Mesothelial cell of epicardium (in vitro differentiated cells): ENCODE measurements at regions not wholly inside any gene's neighbourhood (a gene's known extent, or its start where the extent isn't known, plus 50 kb on each side); places are given as distances from the start of the nearest gene placed in this dataset.

ENCODE experiments used
- DNase-seq, 2 experiments: peaks; one replicate each; pipeline ENCODE4 v3.0.0; 2021; ENCODE audit warnings: low spot score in 2 of 2; ENCODE audit not compliant: unreplicated experiment in 2 of 2
- H3K27ac Mint-ChIP-seq: 2 replicates; pipeline ENCODE4 v1.8.0; 2021; ENCODE audit warnings: mixed read lengths
- H3K27me3 Mint-ChIP-seq: 2 replicates; pipeline ENCODE4 v1.8.0; 2021; ENCODE audit warnings: low read depth, mixed read lengths
- H3K36me3 Mint-ChIP-seq: 2 replicates; pipeline ENCODE4 v1.8.0; 2021; ENCODE audit warnings: mixed read lengths
- H3K4me1 Mint-ChIP-seq: 2 replicates; pipeline ENCODE4 v1.8.0; 2021; ENCODE audit warnings: mixed read lengths
- H3K4me3 Mint-ChIP-seq: 2 replicates; pipeline ENCODE4 v1.8.0; 2021; ENCODE audit warnings: mild to moderate bottlenecking, moderate library complexity, mixed read lengths
- H3K9me3 Mint-ChIP-seq: 2 replicates; pipeline ENCODE4 v1.8.0; 2021; ENCODE audit warnings: mixed read lengths
- TF ChIP-seq, protein P1 (sequence below): fragments of 200-600 bp; sonication (generic); IDR thresholded peaks from one replicate; pipeline ENCODE4 v1.5.0; 2021; ENCODE audit warnings: antibody characterized with exemption; ENCODE audit not compliant: unreplicated experiment

DNA sequence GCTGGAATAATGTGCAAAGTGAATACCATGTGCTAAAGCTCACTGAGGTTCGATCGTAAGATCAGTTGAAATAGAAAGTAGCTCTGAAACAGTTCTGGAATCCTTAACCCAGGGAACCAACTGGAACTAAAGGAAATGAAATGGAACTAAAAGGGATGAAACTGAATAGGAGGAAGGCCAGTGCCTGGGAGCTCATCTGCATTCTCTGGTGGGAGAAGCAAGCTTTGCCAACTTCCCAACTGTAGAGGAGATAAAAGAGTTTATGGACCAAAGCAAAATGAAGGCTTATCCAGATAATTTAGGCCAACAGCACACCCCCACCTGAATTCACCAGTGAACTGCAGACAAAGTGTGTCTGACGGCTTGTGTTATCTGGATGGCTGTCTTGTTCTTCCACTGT, 188.6 kb upstream of the HABP2 start:
- H3K9me3 Mint-ChIP-seq, result peaks cover 14% of the 10 kb centered on the region
- no peaks in the 10 kb centered on the region for H3K27me3 Mint-ChIP-seq
- H3K27ac Mint-ChIP-seq, result no peak overlapping the region
- H3K36me3 Mint-ChIP-seq, result no peaks in the 10 kb centered on the region
- no peak for DNase-seq
- H3K4me1 Mint-ChIP-seq, result peaks cover 13% of the 10 kb centered on the region
- no peak overlapping the region for H3K4me3 Mint-ChIP-seq
- TF ChIP-seq, protein P1, sequence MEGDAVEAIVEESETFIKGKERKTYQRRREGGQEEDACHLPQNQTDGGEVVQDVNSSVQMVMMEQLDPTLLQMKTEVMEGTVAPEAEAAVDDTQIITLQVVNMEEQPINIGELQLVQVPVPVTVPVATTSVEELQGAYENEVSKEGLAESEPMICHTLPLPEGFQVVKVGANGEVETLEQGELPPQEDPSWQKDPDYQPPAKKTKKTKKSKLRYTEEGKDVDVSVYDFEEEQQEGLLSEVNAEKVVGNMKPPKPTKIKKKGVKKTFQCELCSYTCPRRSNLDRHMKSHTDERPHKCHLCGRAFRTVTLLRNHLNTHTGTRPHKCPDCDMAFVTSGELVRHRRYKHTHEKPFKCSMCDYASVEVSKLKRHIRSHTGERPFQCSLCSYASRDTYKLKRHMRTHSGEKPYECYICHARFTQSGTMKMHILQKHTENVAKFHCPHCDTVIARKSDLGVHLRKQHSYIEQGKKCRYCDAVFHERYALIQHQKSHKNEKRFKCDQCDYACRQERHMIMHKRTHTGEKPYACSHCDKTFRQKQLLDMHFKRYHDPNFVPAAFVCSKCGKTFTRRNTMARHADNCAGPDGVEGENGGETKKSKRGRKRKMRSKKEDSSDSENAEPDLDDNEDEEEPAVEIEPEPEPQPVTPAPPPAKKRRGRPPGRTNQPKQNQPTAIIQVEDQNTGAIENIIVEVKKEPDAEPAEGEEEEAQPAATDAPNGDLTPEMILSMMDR, result no peak

DNA sequence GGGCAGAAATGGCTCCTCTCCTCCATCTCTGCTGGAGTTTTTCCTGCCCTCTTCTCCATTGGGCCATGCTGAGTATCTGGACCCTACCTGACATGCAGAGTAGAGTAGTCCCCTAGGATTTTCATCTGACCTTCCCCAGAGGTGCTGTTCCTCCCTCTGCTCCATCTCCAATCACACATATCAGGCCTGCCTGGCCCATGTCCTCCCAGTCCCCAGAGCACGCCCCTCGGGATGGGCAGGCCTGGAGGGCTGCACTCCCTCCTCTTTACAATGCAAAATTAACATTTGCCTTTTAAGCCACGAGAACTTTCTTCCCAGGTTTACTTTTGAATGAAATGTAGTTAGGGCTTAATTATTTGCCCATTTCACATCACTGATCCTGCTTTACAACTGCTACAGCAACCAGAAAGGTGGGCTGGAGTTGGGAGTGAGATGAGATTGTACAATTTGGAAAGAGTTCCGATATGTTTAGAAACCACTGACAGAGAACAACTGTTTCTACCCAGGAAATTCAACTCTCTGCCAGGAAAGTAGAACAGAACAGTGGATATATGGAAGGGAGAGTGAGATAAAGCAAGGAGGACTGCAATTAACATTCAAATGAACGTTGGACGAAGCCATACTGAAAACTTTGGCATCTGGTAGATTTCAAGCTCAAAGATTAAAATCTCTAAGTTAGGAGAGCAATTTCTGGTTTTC, 184.0 kb upstream of the HABP2 start:
- no peak for DNase-seq
- Mint-ChIP-seq H3K27ac (no peak overlapping the region), H3K9me3 (peaks cover 14% of the 10 kb centered on the region), H3K36me3 (no peaks in the 10 kb centered on the region), H3K27me3 (no peaks in the 10 kb centered on the region), H3K4me3 (no peak overlapping the region), H3K4me1 (peaks cover 6% of the 10 kb centered on the region)
- TF ChIP-seq, protein P1, result no peak

DNA sequence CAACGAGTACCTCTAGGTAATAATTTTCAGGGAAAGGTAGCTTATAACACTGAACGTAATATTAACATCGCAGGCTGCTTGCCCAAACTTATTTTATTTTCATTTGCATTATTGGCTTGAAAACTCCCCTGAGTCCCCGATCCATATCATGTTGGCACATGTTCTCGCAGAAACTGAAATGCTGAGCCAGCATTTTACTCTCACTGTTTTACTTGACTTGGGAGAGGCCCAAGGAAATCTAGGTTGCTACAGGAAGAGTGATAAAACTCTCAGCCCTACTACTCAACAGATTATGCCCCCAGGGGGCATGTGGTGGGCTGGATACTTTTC, 183.5 kb upstream of the HABP2 start:
- Mint-ChIP-seq H3K9me3 (peaks cover 14% of the 10 kb centered on the region), H3K4me3 (no peak overlapping the region), H3K27me3 (no peaks in the 10 kb centered on the region), H3K36me3 (no peaks in the 10 kb centered on the region), H3K27ac (no peak overlapping the region), H3K4me1 (peaks cover 6% of the 10 kb centered on the region)
- TF ChIP-seq, protein P1, result no peak
- DNase-seq, result no peak

DNA sequence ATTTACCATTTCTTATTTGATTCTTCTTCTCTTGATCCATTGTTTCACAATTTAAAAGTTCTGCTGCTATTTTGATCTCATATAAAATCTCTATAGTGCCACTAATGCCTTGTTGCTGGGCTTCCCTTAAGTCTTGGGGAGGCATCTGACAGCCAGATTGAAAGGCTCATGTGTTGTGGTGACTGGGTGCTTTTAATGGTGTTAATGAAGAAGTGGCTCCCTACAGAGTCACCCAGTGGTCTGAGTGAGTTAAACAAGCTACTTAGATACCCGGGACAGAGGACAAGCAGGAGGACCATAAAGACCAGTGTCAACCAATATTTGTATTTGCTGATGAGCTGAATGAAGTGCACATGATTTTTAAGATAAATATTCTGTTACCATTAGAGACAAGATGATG, 176.4 kb upstream of the HABP2 start:
- DNase-seq, result no peak
- peaks cover 4% of the 10 kb centered on the region for H3K27me3 Mint-ChIP-seq
- no peaks in the 10 kb centered on the region for H3K36me3 Mint-ChIP-seq
- TF ChIP-seq, protein P1, result no peak
- H3K9me3 Mint-ChIP-seq, result no peaks in the 10 kb centered on the region
- H3K4me1 Mint-ChIP-seq, result peaks cover 7% of the 10 kb centered on the region
- H3K27ac Mint-ChIP-seq, result no peak overlapping the region
- H3K4me3 Mint-ChIP-seq, result no peak overlapping the region

DNA sequence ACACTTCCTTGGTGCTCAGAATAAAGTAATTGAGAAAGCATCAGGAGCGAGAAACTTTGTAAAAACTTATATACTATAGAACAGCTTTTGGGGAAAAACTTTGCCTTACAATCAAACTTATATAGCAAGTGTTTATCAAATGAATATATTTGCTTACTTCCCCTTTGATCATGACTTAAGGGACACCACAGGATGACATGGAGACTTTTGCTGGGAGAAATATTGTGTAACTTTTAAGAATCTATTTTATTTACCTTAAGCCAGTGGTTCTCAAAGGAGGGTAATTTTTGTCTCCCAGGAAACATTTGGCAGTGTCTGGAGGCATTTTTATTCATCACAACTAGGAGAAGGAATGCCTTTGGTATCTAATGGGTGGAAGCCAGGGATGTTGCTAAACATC, 173.8 kb upstream of the HABP2 start:
- DNase-seq, result no peak
- no peaks in the 10 kb centered on the region for H3K9me3 Mint-ChIP-seq
- TF ChIP-seq, protein P1, result no peak
- H3K27ac Mint-ChIP-seq, result no peak overlapping the region
- peaks cover 4% of the 10 kb centered on the region for H3K27me3 Mint-ChIP-seq
- H3K36me3 Mint-ChIP-seq, result no peaks in the 10 kb centered on the region
- H3K4me3 Mint-ChIP-seq, result no peak overlapping the region
- H3K4me1 Mint-ChIP-seq, result peaks cover 31% of the 10 kb centered on the region

DNA sequence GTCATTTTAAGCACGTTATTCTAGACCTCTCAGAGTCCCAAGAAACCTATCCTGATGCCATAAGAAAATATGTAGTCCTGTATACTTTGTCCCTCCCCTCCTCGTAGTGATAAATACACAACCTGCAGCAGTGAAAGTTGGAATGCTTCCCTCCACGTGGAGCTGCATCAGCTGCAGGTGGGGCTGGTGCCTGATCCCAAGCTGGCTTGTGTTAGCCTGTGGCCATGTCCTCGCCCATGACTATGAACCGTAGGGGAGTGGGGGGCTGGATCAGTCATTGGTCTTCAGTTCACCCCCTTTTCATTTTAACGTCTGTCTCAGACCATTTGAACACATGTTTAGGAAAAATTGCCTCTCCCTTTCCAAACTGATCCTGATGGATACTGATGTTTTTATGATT, 171.4 kb upstream of the HABP2 start:
- Mint-ChIP-seq H3K4me3 (no peak overlapping the region), H3K4me1 (peaks cover 42% of the 10 kb centered on the region), H3K36me3 (no peaks in the 10 kb centered on the region), H3K27ac (peak overlapping the region; percentile 90), H3K27me3 (peaks cover 8% of the 10 kb centered on the region), H3K9me3 (no peaks in the 10 kb centered on the region)
- TF ChIP-seq, protein P1, result no peak
- no peak for DNase-seq
